ENCODE measurements at regions not wholly inside any gene's neighbourhood (a gene's known extent, or its start where the extent isn't known, plus 50 kb on each side); places are given as distances from the start of the nearest gene placed in this dataset.

DNA sequence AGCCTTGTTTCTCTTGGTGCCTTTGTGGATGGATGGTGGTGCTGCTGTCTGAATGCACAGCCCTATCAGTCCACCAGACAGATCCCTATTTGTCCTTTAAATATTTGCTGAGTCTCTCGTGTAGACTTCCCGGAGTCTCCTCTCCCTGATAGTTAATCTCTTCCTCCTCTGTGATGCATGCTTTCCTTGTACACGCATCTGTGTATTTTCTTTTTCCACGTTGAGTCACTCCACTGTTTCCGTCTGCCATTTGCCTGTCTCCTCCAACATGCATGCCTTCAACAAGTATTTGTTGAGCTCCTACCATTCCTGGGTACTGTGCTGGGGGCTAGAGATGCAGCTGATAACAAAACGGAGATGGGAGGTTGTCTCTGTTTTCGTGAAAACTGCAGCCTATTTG lies 282.6 kb downstream of the HAPSTR1 start:
- no peaks in the 10 kb centered on the region for H3K9me3 ChIP-seq
- H3K36me3 ChIP-seq: no peaks in the 10 kb centered on the region
- H3K27ac ChIP-seq: no peak overlapping the region
- TF ChIP-seq POLR2A (IDR thresholded peaks at IDR 0.05): no peak
- TF ChIP-seq, protein P1, sequence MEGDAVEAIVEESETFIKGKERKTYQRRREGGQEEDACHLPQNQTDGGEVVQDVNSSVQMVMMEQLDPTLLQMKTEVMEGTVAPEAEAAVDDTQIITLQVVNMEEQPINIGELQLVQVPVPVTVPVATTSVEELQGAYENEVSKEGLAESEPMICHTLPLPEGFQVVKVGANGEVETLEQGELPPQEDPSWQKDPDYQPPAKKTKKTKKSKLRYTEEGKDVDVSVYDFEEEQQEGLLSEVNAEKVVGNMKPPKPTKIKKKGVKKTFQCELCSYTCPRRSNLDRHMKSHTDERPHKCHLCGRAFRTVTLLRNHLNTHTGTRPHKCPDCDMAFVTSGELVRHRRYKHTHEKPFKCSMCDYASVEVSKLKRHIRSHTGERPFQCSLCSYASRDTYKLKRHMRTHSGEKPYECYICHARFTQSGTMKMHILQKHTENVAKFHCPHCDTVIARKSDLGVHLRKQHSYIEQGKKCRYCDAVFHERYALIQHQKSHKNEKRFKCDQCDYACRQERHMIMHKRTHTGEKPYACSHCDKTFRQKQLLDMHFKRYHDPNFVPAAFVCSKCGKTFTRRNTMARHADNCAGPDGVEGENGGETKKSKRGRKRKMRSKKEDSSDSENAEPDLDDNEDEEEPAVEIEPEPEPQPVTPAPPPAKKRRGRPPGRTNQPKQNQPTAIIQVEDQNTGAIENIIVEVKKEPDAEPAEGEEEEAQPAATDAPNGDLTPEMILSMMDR (IDR thresholded peaks at IDR 0.05): no peak
- H3K27me3 ChIP-seq: no peaks in the 10 kb centered on the region
- no peak overlapping the region for H3K4me3 ChIP-seq
- no peak for DNase-seq
- no peaks in the 10 kb centered on the region for H3K4me1 ChIP-seq
- intact Hi-C loops (cut with DNase I; ENCODE audit: low total_unique reads): no loop called here

GRCh38 chr16:9378876-9379275 lies 287.4 kb downstream of the HAPSTR1 start:
- Histone ChIP-seq H3K4me3 (no peak overlapping the region), H3K9me3 (no peaks in the 10 kb centered on the region), H3K4me1 (no peaks in the 10 kb centered on the region), H3K36me3 (no peaks in the 10 kb centered on the region), H3K27me3 (no peaks in the 10 kb centered on the region), H3K27ac (no peak overlapping the region)
- intact Hi-C loops (cut with DNase I; ENCODE audit: low total_unique reads): no loop called here
- TF ChIP-seq POLR2A (IDR thresholded peaks at IDR 0.05): no peak
- DNase-seq: no peak

GRCh38 chr16:9380221-9380620 lies 288.8 kb downstream of the HAPSTR1 start:
- Histone ChIP-seq H3K4me3 (no peak overlapping the region), H3K9me3 (no peaks in the 10 kb centered on the region), H3K27ac (no peak overlapping the region), H3K27me3 (no peaks in the 10 kb centered on the region), H3K36me3 (no peaks in the 10 kb centered on the region), H3K4me1 (no peaks in the 10 kb centered on the region)
- no peak for DNase-seq
- intact Hi-C loops (cut with DNase I; ENCODE audit: low total_unique reads): no loop called here
- TF ChIP-seq POLR2A (IDR thresholded peaks at IDR 0.05): no peak
- TF ChIP-seq, protein P1 (IDR thresholded peaks at IDR 0.05): no peak

DNA sequence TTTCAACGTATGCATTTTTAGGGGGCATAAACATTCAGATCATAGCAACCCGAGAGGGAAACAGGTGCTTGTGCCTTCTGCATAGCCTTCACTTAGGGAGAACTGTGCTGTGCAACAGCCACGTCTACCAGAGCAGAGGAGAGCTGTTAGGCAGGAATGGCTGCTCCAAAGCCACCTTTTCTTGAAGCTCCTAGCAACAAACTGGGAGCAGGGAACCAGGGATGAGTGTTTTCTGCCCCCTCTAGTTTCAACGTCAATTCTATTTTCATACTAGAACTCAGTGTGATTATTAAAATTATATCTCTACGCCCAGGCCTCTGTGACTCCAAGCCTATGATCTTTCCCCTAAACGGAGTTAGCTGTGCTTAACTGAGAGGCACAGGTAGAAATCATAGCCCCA lies 290.0 kb downstream of the HAPSTR1 start:
- Histone ChIP-seq H3K9me3 (no peaks in the 10 kb centered on the region), H3K4me3 (no peak overlapping the region), H3K36me3 (no peaks in the 10 kb centered on the region), H3K27me3 (no peaks in the 10 kb centered on the region), H3K27ac (no peak overlapping the region), H3K4me1 (no peaks in the 10 kb centered on the region)
- DNase-seq: no peak
- intact Hi-C loops (cut with DNase I; ENCODE audit: low total_unique reads): no loop called here
- TF ChIP-seq, protein P1 (IDR thresholded peaks at IDR 0.05): no peak
- TF ChIP-seq POLR2A (IDR thresholded peaks at IDR 0.05): no peak

- H3K4me3 ChIP-seq: no peak overlapping the region
- no peaks in the 10 kb centered on the region for H3K27me3 ChIP-seq
- no peaks in the 10 kb centered on the region for H3K4me1 ChIP-seq
- no peak for DNase-seq
- intact Hi-C loops (cut with DNase I; ENCODE audit: low total_unique reads): no loop called here
- H3K27ac ChIP-seq: no peak overlapping the region
- no peaks in the 10 kb centered on the region for H3K9me3 ChIP-seq
- TF ChIP-seq, protein P1 (IDR thresholded peaks at IDR 0.05): no peak
- no peak for TF ChIP-seq POLR2A (IDR thresholded peaks at IDR 0.05)
- no peaks in the 10 kb centered on the region for H3K36me3 ChIP-seq
Observed at GRCh38 chr16:9381905-9382304, 290.5 kb downstream of the HAPSTR1 start.

DNA sequence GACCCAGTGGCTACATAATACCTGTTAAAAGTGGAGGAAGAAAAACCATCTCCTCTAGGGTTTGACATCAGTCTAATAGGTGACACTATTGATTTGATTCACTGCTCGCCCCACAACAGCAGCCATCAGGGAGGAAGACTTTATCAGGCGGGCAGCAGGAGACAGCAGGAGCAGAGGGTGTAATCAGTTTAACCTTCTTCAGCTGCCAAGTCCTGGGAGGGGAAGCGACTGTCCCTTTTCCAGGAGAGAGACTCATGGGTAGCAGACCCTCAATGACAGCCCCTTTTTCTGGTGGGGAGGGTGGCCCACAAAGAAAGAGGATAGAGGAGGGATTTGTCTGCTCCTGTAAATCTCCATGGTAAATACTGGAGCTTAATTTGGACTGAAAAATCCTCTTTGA lies 291.8 kb downstream of the HAPSTR1 start:
- intact Hi-C loops (cut with DNase I; ENCODE audit: low total_unique reads): no loop called here
- TF ChIP-seq, protein P1 (IDR thresholded peaks at IDR 0.05): no peak
- Histone ChIP-seq H3K4me3 (no peak overlapping the region), H3K27me3 (no peaks in the 10 kb centered on the region), H3K36me3 (no peaks in the 10 kb centered on the region), H3K4me1 (no peaks in the 10 kb centered on the region), H3K27ac (no peak overlapping the region), H3K9me3 (no peaks in the 10 kb centered on the region)
- no peak for DNase-seq

All from uterus (tissue), 3 donors.